WTC11 (cell line): ENCODE measurements at regions not wholly inside any gene's neighbourhood (a gene's known extent, or its start where the extent isn't known, plus 50 kb on each side); places are given as distances from the start of the nearest gene placed in this dataset.

Experiments used
- KAT7 ChIP-seq: sonication (generic); formaldehyde crosslinking; IDR thresholded peaks from 2 replicates; pipeline ENCODE4 v1.8.1; 2023; ENCODE audit warnings: missing genetic modification reagents, mild to moderate bottlenecking, borderline replicate concordance
- ZNF121 ChIP-seq: sonication (generic); formaldehyde crosslinking; IDR thresholded peaks from 2 replicates; pipeline ENCODE4 v1.8.0; 2023; ENCODE audit warnings: missing genetic modification reagents
- TF ChIP-seq, protein P1 (sequence below): sonication (generic); formaldehyde crosslinking; IDR thresholded peaks from 2 replicates; pipeline ENCODE4 v1.8.1; 2023; ENCODE audit warnings: mild to moderate bottlenecking, missing genetic modification reagents, moderate library complexity
- TF ChIP-seq, protein P2 (sequence below): sonication (generic); formaldehyde crosslinking; IDR thresholded peaks from 2 replicates; pipeline ENCODE4 v1.8.1; 2022; ENCODE audit warnings: low read depth, missing genetic modification reagents, borderline replicate concordance
- TF ChIP-seq, protein P3 (sequence below): fragments of 250-450 bp; sonication (Bioruptor Pico); IDR thresholded peaks from 2 replicates; pipeline ENCODE4 v2.1.2; 2022; ENCODE audit warnings: mild to moderate bottlenecking, moderate library complexity
- TF ChIP-seq, protein P4 (sequence below): fragments of 200-600 bp; IDR thresholded peaks from 2 replicates; pipeline ENCODE4 v1.8.0; 2022; ENCODE audit warnings: antibody characterized with exemption

DNA sequence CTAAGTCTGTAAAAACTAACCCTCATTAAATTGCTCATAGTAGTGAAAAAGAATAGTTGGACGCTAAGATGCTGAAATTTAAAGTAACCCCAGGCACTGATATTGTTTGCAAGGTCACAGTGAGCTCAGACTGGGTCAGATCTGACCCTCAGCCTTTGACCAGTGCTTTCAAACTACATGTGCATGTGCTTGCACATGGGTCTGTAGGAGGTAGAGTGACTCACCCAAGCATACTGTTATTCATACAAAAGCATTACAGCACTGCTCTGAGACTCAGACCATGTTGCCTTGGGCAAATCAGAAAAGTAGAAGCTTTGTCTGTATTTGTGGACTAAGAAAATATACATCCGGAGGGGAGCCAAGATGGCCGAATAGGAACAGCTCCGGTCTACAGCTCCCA, 326.4 kb upstream of the MARCKS start:
- no peak for TF ChIP-seq KAT7
- TF ChIP-seq, protein P1, sequence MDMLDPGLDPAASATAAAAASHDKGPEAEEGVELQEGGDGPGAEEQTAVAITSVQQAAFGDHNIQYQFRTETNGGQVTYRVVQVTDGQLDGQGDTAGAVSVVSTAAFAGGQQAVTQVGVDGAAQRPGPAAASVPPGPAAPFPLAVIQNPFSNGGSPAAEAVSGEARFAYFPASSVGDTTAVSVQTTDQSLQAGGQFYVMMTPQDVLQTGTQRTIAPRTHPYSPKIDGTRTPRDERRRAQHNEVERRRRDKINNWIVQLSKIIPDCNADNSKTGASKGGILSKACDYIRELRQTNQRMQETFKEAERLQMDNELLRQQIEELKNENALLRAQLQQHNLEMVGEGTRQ: no peak
- TF ChIP-seq, protein P2, sequence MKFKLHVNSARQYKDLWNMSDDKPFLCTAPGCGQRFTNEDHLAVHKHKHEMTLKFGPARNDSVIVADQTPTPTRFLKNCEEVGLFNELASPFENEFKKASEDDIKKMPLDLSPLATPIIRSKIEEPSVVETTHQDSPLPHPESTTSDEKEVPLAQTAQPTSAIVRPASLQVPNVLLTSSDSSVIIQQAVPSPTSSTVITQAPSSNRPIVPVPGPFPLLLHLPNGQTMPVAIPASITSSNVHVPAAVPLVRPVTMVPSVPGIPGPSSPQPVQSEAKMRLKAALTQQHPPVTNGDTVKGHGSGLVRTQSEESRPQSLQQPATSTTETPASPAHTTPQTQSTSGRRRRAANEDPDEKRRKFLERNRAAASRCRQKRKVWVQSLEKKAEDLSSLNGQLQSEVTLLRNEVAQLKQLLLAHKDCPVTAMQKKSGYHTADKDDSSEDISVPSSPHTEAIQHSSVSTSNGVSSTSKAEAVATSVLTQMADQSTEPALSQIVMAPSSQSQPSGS: no peak
- TF ChIP-seq, protein P3, sequence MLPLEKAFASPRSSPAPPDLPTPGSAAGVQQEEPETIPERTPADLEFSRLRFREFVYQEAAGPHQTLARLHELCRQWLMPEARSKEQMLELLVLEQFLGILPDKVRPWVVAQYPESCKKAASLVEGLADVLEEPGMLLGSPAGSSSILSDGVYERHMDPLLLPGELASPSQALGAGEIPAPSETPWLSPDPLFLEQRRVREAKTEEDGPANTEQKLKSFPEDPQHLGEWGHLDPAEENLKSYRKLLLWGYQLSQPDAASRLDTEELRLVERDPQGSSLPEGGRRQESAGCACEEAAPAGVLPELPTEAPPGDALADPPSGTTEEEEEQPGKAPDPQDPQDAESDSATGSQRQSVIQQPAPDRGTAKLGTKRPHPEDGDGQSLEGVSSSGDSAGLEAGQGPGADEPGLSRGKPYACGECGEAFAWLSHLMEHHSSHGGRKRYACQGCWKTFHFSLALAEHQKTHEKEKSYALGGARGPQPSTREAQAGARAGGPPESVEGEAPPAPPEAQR (CRISPR knock-in tag): no peak
- no peak for TF ChIP-seq ZNF121
- TF ChIP-seq, protein P4, sequence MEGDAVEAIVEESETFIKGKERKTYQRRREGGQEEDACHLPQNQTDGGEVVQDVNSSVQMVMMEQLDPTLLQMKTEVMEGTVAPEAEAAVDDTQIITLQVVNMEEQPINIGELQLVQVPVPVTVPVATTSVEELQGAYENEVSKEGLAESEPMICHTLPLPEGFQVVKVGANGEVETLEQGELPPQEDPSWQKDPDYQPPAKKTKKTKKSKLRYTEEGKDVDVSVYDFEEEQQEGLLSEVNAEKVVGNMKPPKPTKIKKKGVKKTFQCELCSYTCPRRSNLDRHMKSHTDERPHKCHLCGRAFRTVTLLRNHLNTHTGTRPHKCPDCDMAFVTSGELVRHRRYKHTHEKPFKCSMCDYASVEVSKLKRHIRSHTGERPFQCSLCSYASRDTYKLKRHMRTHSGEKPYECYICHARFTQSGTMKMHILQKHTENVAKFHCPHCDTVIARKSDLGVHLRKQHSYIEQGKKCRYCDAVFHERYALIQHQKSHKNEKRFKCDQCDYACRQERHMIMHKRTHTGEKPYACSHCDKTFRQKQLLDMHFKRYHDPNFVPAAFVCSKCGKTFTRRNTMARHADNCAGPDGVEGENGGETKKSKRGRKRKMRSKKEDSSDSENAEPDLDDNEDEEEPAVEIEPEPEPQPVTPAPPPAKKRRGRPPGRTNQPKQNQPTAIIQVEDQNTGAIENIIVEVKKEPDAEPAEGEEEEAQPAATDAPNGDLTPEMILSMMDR: no peak
